ENCODE measurements at regions not wholly inside any gene's neighbourhood (a gene's known extent, or its start where the extent isn't known, plus 50 kb on each side); places are given as distances from the start of the nearest gene placed in this dataset.

- H3K27me3 ChIP-seq (ENCODE audit: insufficient read depth, poor library complexity, severe bottlenecking) = no peaks in the 10 kb centered on the region
- DNase-seq (ENCODE audit: low read depth in 1 of 2, low spot score in 1 of 2) = no peak
- H3K27ac ChIP-seq (replicated peaks) = no peak overlapping the region
- TF ChIP-seq SPI1 (IDR thresholded peaks at IDR 0.05; ENCODE audit: borderline replicate concordance, low read depth) (no peak), POLR2AphosphoS5 (IDR thresholded peaks at IDR 0.05; ENCODE audit: low read depth) (no peak), CTCF (IDR thresholded peaks at IDR 0.05; ENCODE audit: insufficient read depth, low read length) (no peak), GABPA (IDR thresholded peaks at IDR 0.05; ENCODE audit: low read depth) (no peak)
- TF ChIP-seq, protein P1, sequence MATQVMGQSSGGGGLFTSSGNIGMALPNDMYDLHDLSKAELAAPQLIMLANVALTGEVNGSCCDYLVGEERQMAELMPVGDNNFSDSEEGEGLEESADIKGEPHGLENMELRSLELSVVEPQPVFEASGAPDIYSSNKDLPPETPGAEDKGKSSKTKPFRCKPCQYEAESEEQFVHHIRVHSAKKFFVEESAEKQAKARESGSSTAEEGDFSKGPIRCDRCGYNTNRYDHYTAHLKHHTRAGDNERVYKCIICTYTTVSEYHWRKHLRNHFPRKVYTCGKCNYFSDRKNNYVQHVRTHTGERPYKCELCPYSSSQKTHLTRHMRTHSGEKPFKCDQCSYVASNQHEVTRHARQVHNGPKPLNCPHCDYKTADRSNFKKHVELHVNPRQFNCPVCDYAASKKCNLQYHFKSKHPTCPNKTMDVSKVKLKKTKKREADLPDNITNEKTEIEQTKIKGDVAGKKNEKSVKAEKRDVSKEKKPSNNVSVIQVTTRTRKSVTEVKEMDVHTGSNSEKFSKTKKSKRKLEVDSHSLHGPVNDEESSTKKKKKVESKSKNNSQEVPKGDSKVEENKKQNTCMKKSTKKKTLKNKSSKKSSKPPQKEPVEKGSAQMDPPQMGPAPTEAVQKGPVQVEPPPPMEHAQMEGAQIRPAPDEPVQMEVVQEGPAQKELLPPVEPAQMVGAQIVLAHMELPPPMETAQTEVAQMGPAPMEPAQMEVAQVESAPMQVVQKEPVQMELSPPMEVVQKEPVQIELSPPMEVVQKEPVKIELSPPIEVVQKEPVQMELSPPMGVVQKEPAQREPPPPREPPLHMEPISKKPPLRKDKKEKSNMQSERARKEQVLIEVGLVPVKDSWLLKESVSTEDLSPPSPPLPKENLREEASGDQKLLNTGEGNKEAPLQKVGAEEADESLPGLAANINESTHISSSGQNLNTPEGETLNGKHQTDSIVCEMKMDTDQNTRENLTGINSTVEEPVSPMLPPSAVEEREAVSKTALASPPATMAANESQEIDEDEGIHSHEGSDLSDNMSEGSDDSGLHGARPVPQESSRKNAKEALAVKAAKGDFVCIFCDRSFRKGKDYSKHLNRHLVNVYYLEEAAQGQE (IDR thresholded peaks at IDR 0.05; ENCODE audit: insufficient replicate concordance, low read depth) = no peak
- H3K4me3 ChIP-seq (replicated peaks; ENCODE audit: insufficient read depth, low read length) = no peak overlapping the region
These were observed 94.8 kb upstream of the TENM4 start for GRCh38 chr11:79535606-79536005.

DNA sequence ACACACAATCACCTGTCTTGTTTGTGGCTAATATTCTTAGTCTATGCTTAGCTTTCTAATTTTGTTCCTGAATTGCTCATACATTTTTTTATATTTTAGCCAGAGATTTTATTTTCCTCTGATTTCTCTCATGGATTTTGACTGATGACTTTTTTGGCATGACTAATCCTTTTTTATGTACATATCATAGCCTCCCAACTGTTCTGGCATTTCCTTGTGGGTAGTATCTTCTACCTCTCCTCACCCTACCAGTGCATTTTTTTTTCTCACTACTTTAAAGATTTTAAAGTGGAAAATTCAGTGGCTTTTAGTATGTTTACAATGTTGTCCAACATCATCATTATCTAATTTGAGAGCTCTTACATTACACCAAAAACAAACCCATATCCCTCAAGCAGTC, 84.4 kb upstream of the TENM4 start:
- no peak overlapping the region for H3K27ac ChIP-seq (replicated peaks)
- no peak for DNase-seq (ENCODE audit: low read depth in 1 of 2, low spot score in 1 of 2)
- H3K4me3 ChIP-seq (replicated peaks; ENCODE audit: insufficient read depth, low read length) = no peak overlapping the region
- no peaks in the 10 kb centered on the region for H3K27me3 ChIP-seq (ENCODE audit: insufficient read depth, poor library complexity, severe bottlenecking)
- TF ChIP-seq SPI1 (IDR thresholded peaks at IDR 0.05; ENCODE audit: borderline replicate concordance, low read depth) (no peak), POLR2AphosphoS5 (IDR thresholded peaks at IDR 0.05; ENCODE audit: low read depth) (no peak)
- TF ChIP-seq, protein P1 (IDR thresholded peaks at IDR 0.05; ENCODE audit: insufficient replicate concordance, low read depth) = no peak

DNA sequence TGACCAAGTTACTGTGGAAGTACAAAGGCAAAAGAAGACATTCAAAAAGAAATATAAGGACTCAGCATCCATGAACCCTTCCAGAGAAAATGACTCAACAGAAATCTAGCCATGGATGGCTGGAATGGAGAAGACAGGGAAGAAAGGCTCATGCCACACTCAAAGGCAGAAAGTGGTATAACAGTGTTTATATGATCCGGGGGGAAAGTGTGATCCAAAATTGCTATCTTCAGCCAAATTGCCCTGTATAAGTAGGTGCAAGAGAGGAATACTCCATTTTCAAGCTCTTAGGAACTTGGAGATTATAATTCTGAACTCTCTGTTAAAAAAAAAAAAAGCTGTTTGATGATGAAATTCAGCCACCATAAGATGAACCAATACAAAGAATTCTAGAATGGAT, 81.8 kb upstream of the TENM4 start:
- Histone ChIP-seq H3K4me3 (replicated peaks; ENCODE audit: insufficient read depth, low read length) (no peak overlapping the region), H3K27ac (replicated peaks) (no peak overlapping the region), H3K27me3 (ENCODE audit: insufficient read depth, poor library complexity, severe bottlenecking) (no peaks in the 10 kb centered on the region)
- no peak for TF ChIP-seq POLR2AphosphoS5 (IDR thresholded peaks at IDR 0.05; ENCODE audit: low read depth)
- TF ChIP-seq GABPA (IDR thresholded peaks at IDR 0.05; ENCODE audit: low read depth) = no peak
- no peak for TF ChIP-seq SPI1 (IDR thresholded peaks at IDR 0.05; ENCODE audit: borderline replicate concordance, low read depth)
- TF ChIP-seq, protein P1 (IDR thresholded peaks at IDR 0.05; ENCODE audit: insufficient replicate concordance, low read depth) = no peak
- no peak for TF ChIP-seq CTCF (IDR thresholded peaks at IDR 0.05; ENCODE audit: insufficient read depth, low read length)
- no peak for DNase-seq (ENCODE audit: low read depth in 1 of 2, low spot score in 1 of 2)

GRCh38 chr11:79520086-79520485, 79.3 kb upstream of the TENM4 start:
- no peaks in the 10 kb centered on the region for H3K27me3 ChIP-seq (ENCODE audit: insufficient read depth, poor library complexity, severe bottlenecking)
- TF ChIP-seq, protein P1 (IDR thresholded peaks at IDR 0.05; ENCODE audit: insufficient replicate concordance, low read depth) = no peak
- TF ChIP-seq POLR2AphosphoS5 (IDR thresholded peaks at IDR 0.05; ENCODE audit: low read depth) = no peak
- H3K27ac ChIP-seq (replicated peaks) = no peak overlapping the region
- H3K4me3 ChIP-seq (replicated peaks; ENCODE audit: insufficient read depth, low read length) = no peak overlapping the region
- DNase-seq (ENCODE audit: low read depth in 1 of 2, low spot score in 1 of 2) = no peak

Measured in HL-60 (cell line).